K562 (cell line): ENCODE measurements at regions not wholly inside any gene's neighbourhood (a gene's known extent, or its start where the extent isn't known, plus 50 kb on each side); places are given as distances from the start of the nearest gene placed in this dataset.

Experiments used
- CHD2 ChIP-seq: IDR thresholded peaks from 2 replicates; pipeline ENCODE4 v1.6.1; 2011; ENCODE audit warnings: low read depth, low read length
- FOXK2 ChIP-seq, 2 experiments: fragments of 450-650 bp; IDR thresholded peaks in 1 of 2; conservative IDR thresholded peaks in 1 of 2; 2 replicates each; pipeline ENCODE4 v1.6.1; 2016; ENCODE audit warnings: low read depth in 2 of 2, mild to moderate bottlenecking in 1 of 2
- HLTF ChIP-seq: fragments of 450-650 bp; IDR thresholded peaks from 2 replicates; pipeline ENCODE4 v1.6.1; 2016
- MYBL2 ChIP-seq, 2 experiments: fragments of 450-650 bp in 1 of 2; sonication (generic) in 1 of 2; formaldehyde crosslinking in 1 of 2; IDR thresholded peaks; 2 replicates each; pipeline versions ENCODE4 v1.6.1 to v1.8.1; 2017 to 2022; ENCODE audit warnings: borderline replicate concordance in 1 of 2, inconsistent platforms in 1 of 2, low read depth in 1 of 2, mild to moderate bottlenecking in 1 of 2, missing genetic modification reagents in 1 of 2, moderate library complexity in 1 of 2
- NFRKB ChIP-seq: fragments of 450-650 bp; IDR thresholded peaks from 2 replicates; pipeline ENCODE4 v1.6.1; 2016; ENCODE audit warnings: low read depth
- NUFIP1 ChIP-seq: fragments of 450-650 bp; IDR thresholded peaks from 2 replicates; pipeline ENCODE4 v1.6.1; 2018; ENCODE audit not compliant: partially characterized antibody
- PHF21A ChIP-seq: fragments of 450-650 bp; IDR thresholded peaks from 2 replicates; pipeline ENCODE4 v1.6.1; 2017; ENCODE audit warnings: low read depth, borderline replicate concordance
- ZC3H4 ChIP-seq: sonication (generic); formaldehyde crosslinking; IDR thresholded peaks from 2 replicates; pipeline ENCODE4 v1.9.0; 2021; ENCODE audit warnings: missing genetic modification reagents, borderline replicate concordance
- ZNF3 ChIP-seq: fragments of 250-450 bp; sonication (Bioruptor Pico); IDR thresholded peaks from 2 replicates; pipeline ENCODE4 v1.5.0; 2021; ENCODE audit warnings: mild to moderate bottlenecking, moderate library complexity
- TF ChIP-seq, protein P1 (sequence below), 2 experiments: fragments of 450-650 bp in 1 of 2; sonication (generic) in 1 of 2; formaldehyde crosslinking in 1 of 2; IDR thresholded peaks; 2 replicates each; pipeline versions ENCODE4 v1.7.1 to v1.9.0; 2016 to 2022; ENCODE audit warnings: inconsistent platforms in 1 of 2, mild to moderate bottlenecking in 1 of 2, missing genetic modification reagents in 1 of 2
- TF ChIP-seq, protein P2 (sequence below), 3 experiments: fragments of 200-800 bp in 1 of 3; sonication (Bioruptor generic) in 1 of 3; sonication (generic) in 1 of 3; formaldehyde crosslinking in 1 of 3; IDR thresholded peaks; 2 replicates each; pipeline versions ENCODE4 v1.6.1 to v1.8.0; 2016 to 2022; ENCODE audit warnings: mild to moderate bottlenecking in 2 of 3, missing compliant biosample characterization in 2 of 3, missing genetic modification characterization in 2 of 3, missing genetic modification reagents in 1 of 3

DNA sequence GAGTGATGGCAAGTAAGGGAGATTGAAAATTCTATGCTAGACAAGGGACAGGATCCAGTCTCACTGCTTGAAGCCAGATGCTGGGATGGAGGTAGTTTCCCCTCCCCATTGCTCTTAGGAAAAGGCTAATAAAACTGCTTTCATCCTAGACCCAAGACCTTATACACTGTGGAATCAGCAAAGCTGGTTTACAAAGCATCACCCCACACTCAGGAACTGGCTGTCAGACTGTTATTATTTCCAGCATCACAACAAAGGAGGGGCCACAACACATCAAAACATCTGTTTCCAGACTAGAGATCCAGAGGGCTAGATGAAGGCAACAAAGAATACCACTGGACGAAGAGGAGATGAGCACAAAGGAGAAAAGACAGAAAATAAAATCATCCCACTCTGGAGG lies 364.6 kb upstream of the PTGER4 start (continued):
- TF ChIP-seq, protein P1, sequence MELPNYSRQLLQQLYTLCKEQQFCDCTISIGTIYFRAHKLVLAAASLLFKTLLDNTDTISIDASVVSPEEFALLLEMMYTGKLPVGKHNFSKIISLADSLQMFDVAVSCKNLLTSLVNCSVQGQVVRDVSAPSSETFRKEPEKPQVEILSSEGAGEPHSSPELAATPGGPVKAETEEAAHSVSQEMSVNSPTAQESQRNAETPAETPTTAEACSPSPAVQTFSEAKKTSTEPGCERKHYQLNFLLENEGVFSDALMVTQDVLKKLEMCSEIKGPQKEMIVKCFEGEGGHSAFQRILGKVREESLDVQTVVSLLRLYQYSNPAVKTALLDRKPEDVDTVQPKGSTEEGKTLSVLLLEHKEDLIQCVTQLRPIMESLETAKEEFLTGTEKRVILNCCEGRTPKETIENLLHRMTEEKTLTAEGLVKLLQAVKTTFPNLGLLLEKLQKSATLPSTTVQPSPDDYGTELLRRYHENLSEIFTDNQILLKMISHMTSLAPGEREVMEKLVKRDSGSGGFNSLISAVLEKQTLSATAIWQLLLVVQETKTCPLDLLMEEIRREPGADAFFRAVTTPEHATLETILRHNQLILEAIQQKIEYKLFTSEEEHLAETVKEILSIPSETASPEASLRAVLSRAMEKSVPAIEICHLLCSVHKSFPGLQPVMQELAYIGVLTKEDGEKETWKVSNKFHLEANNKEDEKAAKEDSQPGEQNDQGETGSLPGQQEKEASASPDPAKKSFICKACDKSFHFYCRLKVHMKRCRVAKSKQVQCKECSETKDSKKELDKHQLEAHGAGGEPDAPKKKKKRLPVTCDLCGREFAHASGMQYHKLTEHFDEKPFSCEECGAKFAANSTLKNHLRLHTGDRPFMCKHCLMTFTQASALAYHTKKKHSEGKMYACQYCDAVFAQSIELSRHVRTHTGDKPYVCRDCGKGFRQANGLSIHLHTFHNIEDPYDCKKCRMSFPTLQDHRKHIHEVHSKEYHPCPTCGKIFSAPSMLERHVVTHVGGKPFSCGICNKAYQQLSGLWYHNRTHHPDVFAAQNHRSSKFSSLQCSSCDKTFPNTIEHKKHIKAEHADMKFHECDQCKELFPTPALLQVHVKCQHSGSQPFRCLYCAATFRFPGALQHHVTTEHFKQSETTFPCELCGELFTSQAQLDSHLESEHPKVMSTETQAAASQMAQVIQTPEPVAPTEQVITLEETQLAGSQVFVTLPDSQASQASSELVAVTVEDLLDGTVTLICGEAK (IDR thresholded peaks at IDR 0.05), result no peak
- TF ChIP-seq, protein P1 (CRISPR knock-in tag; IDR thresholded peaks at IDR 0.05), result no peak
- TF ChIP-seq CHD2 (no peak), MYBL2 (IDR thresholded peaks at IDR 0.05; ENCODE audit: low read depth) (no peak), MYBL2 (CRISPR knock-in tag; IDR thresholded peaks at IDR 0.05; ENCODE audit: borderline replicate concordance) (no peak), ZNF3 (CRISPR knock-in tag) (no peak), FOXK2 (conservative IDR thresholded peaks at IDR 0.05 in 1 of 2, IDR thresholded peaks at IDR 0.05 in 1 of 2; ENCODE audit: low read depth in 2 of 2) (no peak), PHF21A (no peak), NUFIP1 (no peak), HLTF (no peak), NFRKB (no peak), ZC3H4 (CRISPR knock-in tag) (no peak)
- TF ChIP-seq, protein P2, sequence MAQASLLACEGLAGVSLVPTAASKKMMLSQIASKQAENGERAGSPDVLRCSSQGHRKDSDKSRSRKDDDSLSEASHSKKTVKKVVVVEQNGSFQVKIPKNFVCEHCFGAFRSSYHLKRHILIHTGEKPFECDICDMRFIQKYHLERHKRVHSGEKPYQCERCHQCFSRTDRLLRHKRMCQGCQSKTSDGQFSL (CRISPR knock-in tag; IDR thresholded peaks at IDR 0.05), result no peak
- TF ChIP-seq, protein P2 (tag; IDR thresholded peaks at IDR 0.05), result no peak
